Mammary epithelial cell (primary cell): ENCODE measurements at regions not wholly inside any gene's neighbourhood (a gene's known extent, or its start where the extent isn't known, plus 50 kb on each side); places are given as distances from the start of the nearest gene placed in this dataset.

Experiments
- CTCF ChIP-seq, 2 donors: IDR thresholded peaks in 1 of 2; conservative IDR thresholded peaks in 1 of 2; 2 replicates each; pipeline ENCODE4 v1.5.1; 2011 to 2012; ENCODE audit warnings: inconsistent platforms in 2 of 2, low read length in 2 of 2, mild to moderate bottlenecking in 2 of 2, control low read depth in 1 of 2, low read depth in 1 of 2; ENCODE audit not compliant: insufficient read depth in 1 of 2; ENCODE audit errors: extremely low read depth in 1 of 2
- EZH2 ChIP-seq: IDR thresholded peaks from 2 replicates; pipeline ENCODE4 v1.6.1; 2012; ENCODE audit warnings: low read length, inconsistent platforms, borderline replicate concordance

GRCh38 chr18:76113101-76113500 lies 381.9 kb downstream of the ZNF516 start:
- TF ChIP-seq EZH2 (no peak), CTCF (conservative IDR thresholded peaks at IDR 0.05 in 1 of 2, IDR thresholded peaks at IDR 0.05 in 1 of 2; ENCODE audit: extremely low read depth in 1 of 2, insufficient read depth in 1 of 2, low read depth in 1 of 2, low read length in 2 of 2) (no peak)
